GM12872 (cell line): ENCODE measurements at regions not wholly inside any gene's neighbourhood (a gene's known extent, or its start where the extent isn't known, plus 50 kb on each side); places are given as distances from the start of the nearest gene placed in this dataset.

Experiments
- TF ChIP-seq, protein P1 (sequence below): IDR thresholded peaks from 3 replicates; pipeline ENCODE4 v1.5.1; 2011; ENCODE audit warnings: low read depth, mild to moderate bottlenecking, low read length, moderate library complexity; ENCODE audit not compliant: insufficient read depth

DNA sequence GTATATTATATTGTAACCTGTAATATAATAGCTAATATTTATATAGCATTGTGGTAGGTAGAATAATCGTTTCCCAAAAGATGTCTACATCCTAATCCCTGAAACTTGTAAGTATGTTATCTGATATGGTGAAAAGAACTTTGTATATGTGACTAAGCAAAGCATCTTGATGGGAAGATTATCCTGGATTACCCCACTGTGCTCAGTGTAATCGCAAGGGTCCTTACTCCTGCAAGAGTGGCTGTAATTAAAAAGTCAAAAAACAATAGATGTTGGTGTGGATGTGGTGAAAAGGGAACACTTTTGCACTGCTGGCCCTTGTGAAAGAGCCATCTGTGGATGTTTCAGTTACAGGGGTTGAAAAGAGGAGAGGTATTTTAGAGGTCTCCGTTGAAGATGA lies 95.2 kb downstream of the EDN1 start:
- TF ChIP-seq, protein P1, sequence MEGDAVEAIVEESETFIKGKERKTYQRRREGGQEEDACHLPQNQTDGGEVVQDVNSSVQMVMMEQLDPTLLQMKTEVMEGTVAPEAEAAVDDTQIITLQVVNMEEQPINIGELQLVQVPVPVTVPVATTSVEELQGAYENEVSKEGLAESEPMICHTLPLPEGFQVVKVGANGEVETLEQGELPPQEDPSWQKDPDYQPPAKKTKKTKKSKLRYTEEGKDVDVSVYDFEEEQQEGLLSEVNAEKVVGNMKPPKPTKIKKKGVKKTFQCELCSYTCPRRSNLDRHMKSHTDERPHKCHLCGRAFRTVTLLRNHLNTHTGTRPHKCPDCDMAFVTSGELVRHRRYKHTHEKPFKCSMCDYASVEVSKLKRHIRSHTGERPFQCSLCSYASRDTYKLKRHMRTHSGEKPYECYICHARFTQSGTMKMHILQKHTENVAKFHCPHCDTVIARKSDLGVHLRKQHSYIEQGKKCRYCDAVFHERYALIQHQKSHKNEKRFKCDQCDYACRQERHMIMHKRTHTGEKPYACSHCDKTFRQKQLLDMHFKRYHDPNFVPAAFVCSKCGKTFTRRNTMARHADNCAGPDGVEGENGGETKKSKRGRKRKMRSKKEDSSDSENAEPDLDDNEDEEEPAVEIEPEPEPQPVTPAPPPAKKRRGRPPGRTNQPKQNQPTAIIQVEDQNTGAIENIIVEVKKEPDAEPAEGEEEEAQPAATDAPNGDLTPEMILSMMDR: no peak

DNA sequence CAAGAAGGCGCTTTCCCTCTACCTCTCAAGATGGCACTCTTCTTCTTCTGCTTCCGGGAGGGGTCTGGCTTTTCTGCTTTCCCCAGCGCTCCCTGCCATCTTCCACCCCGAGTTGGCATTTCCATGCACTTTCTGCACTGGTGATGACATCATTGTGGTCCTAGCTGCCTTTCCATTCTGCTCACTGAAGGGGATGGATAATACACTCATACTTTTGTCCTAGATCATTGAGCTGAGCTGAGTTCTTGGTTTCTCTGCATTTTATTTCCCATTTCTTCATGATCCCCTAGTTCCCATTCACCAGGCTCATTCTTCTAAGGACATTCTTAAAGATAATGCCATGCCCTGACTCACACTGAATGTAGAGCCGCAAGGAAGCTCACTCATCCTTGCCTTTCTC lies 96.7 kb downstream of the EDN1 start:
- TF ChIP-seq, protein P1: no peak

DNA sequence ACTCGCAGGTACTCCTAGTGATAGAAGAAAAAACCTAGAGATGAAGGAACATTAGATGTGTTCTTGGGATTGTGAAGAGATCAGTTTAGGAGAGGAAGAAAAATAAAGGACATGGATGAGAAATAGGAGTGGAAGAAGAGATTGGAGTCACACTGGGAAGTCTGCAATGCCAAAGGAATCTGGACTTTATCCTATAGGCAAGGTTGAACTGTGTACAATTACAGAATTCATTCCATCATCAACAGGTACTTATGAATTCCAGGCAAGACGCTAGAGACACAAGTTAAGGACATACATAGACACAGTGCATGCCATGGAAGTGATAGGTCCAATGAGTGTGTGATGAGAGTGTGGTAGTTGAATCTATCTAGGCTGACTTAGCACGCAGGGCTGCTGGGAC lies 101.3 kb downstream of the EDN1 start:
- TF ChIP-seq, protein P1: no peak

DNA sequence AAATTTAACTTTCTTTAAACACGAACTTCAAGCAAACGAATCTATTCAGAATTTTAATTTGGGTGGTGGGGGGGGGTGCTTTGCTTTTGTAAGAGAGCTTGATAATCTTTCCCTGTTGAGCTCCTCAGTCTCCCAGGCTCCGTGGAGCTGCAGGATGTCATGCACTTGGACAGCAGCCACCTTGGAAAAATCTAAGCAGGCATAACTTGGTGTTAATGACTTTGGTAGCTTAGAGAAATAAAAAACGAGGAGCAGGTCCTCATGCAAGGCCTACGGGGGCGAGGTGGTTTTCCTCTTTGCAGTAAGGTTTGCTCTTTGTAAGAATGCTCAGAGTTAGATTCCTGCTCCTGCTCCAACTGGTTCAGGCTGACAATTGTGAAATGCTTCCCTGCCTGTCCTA lies 102.3 kb downstream of the EDN1 start:
- TF ChIP-seq, protein P1: no peak

DNA sequence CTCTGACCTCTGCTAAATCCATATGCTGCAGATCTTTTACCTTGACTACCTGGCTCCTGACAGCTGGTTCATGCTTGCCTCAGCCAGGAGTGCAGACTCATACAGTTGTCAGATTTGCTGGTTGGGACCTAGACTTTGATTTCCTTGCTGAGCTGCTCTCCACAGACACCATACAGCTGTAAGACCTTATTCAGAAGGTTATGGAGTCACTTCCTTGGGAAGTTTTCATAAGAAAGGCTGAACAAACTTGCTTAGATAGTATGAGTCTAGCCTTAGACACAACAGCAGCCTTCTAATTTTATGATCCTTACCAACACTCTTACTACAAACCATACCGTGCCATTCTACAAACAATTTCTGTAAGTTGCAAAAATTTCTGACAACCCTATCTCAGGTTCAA lies 102.9 kb downstream of the EDN1 start:
- TF ChIP-seq, protein P1: no peak

DNA sequence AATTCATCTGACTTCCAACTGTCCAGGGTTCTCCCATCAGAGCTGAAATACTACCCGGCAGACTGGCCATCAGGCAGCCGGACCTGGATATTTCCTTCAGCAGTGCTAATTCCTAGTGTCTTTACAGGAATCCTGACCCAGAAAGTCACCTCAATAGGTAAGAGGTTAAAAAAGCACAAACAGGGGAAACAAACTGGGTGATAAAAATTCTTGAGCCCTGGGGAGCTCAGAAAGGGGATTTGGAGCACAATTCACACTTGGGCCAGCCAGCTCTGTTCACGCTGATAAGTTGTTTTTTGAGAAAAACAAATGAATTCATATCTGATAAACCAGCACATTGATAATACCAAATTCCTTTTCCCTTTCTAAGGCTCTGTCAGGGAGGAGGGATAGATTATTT lies 104.0 kb downstream of the EDN1 start:
- TF ChIP-seq, protein P1: no peak

DNA sequence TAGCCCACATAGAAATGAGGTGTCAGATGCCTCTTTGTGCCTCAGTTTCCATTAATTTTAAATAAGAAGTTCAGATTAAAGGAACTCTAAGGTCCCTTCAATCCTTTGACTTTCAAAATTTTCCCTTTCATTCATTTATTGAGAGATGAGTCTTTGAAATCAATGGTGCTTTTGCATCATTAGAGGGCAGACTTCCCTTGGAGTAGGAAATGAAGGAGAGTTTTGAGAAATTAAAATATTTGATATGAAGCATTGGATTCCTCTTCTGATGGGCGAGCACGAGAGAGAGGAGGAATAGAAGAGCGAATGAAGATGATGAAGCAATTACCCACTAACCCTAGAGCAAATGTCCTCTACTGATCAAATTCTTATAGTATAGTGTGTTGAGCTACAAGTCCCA lies 105.7 kb downstream of the EDN1 start:
- TF ChIP-seq, protein P1: no peak

DNA sequence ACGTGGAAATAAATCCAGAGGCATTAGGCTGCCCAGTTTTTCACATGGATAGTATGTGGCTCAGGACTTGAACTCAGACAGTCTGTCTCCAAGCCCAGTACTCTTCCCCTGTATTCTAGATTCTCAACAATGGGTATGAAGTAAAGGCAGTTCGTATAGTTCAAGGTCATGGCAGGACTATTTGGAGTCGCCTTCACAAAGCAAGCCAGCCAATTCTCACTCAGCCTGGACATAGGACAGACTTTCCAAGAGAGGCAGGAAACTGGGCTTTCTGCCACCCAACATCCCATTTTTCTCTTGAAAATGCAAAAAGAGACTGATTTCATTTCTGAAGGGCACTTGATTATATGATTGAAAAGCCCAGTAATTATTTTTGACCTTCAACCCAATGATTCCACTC lies 111.0 kb downstream of the EDN1 start:
- TF ChIP-seq, protein P1: no peak
